BLaER1 (cell line): ENCODE measurements at regions not wholly inside any gene's neighbourhood (a gene's known extent, or its start where the extent isn't known, plus 50 kb on each side); places are given as distances from the start of the nearest gene placed in this dataset.

Source experiments
- H3K27ac ChIP-seq: shearing (Covaris generic); formaldehyde crosslinking; 2 replicates; pipeline ENCODE4 v1.8.1; 2022
- H3K27me3 ChIP-seq: shearing (Covaris generic); formaldehyde crosslinking; 2 replicates; pipeline ENCODE4 v1.8.1; 2022
- H3K36me3 ChIP-seq: shearing (Covaris generic); formaldehyde crosslinking; 2 replicates; pipeline ENCODE4 v1.8.1; 2022
- H3K4me1 ChIP-seq: shearing (Covaris generic); formaldehyde crosslinking; 2 replicates; pipeline ENCODE4 v1.8.1; 2022
- H3K4me2 ChIP-seq: shearing (Covaris generic); formaldehyde crosslinking; 2 replicates; pipeline ENCODE4 v1.8.1; 2022
- H3K4me3 ChIP-seq: shearing (Covaris generic); formaldehyde crosslinking; 2 replicates; pipeline ENCODE4 v1.8.1; 2022
- H3K9ac ChIP-seq: shearing (Covaris generic); formaldehyde crosslinking; 2 replicates; pipeline ENCODE4 v1.8.1; 2022
- H3K9me3 ChIP-seq: shearing (Covaris generic); formaldehyde crosslinking; 2 replicates; pipeline ENCODE4 v1.8.1; 2022
- H4K20me1 ChIP-seq: shearing (Covaris generic); formaldehyde crosslinking; 2 replicates; pipeline ENCODE4 v1.8.1; 2022
- Cebpa-rat ChIP-seq: shearing (Covaris generic); IDR thresholded peaks from 2 replicates; pipeline ENCODE4 v1.8.1; 2022

DNA sequence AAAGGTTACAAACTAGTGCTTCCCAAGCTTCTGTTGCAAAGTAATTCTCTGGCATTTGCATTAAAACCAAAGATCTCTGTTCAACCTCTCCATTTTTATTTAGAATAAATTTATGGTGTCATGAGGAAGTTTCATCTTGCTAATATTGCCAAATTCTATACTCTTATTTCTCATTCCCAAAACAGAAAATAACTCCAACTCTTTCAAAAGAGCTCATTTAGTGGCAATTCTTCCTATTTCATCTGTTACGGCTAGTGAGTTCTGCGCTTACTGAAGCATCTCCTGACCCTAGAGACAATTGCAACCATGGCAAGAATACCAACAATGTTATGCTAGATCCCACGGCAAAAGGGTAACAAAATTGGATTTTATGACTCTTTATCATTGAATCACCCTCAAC lies 97.0 kb downstream of the HINT1 start:
- H3K4me1 ChIP-seq = peaks cover 47% of the 10 kb centered on the region

DNA sequence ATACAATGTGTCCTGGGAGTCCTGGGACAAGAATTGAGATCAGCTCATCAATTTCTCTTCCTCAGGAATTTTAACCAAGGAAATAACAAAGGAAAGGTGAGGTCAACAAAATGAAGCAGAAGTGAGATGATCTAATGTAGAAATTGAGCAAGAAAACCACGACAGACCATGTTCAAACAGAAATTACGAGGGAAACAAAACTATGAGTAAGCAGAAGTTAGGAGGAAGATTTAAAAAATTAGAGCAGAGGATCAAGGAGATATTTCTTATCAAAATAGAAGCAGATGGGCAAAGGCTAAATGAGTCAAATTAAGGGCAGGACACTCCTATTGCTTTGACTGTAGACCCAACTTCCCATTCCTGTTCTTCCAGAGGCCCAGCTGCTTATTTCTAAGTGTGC lies 97.4 kb downstream of the HINT1 start:
- peak overlapping the region; percentile 61 for H3K4me2 ChIP-seq
- H3K4me1 ChIP-seq = peaks cover 47% of the 10 kb centered on the region
- no peak overlapping the region for H3K27ac ChIP-seq
- peaks cover 8% of the 10 kb centered on the region; the same call in 1 of the 2 replicates for H3K36me3 ChIP-seq
- H3K9me3 ChIP-seq = peaks cover 35% of the 10 kb centered on the region
- H3K27me3 ChIP-seq = no peaks in the 10 kb centered on the region
- no peak overlapping the region for H3K9ac ChIP-seq
- no peak for TF ChIP-seq Cebpa-rat
- H4K20me1 ChIP-seq = no peaks in the 10 kb centered on the region
- H3K4me3 ChIP-seq = no peak overlapping the region

More for the DNA sequence above, 97.0 kb downstream of the HINT1 start:
- H3K27me3 ChIP-seq = no peaks in the 10 kb centered on the region
- H3K27ac ChIP-seq = no peak overlapping the region
- H3K4me2 ChIP-seq = peak overlapping the region; percentile 61
- H3K9me3 ChIP-seq = peaks cover 38% of the 10 kb centered on the region
- TF ChIP-seq Cebpa-rat = no peak
- H4K20me1 ChIP-seq = no peaks in the 10 kb centered on the region
- no peak overlapping the region for H3K9ac ChIP-seq
- H3K4me3 ChIP-seq = no peak overlapping the region
- H3K36me3 ChIP-seq = peaks cover 8% of the 10 kb centered on the region; the same call in 1 of the 2 replicates

DNA sequence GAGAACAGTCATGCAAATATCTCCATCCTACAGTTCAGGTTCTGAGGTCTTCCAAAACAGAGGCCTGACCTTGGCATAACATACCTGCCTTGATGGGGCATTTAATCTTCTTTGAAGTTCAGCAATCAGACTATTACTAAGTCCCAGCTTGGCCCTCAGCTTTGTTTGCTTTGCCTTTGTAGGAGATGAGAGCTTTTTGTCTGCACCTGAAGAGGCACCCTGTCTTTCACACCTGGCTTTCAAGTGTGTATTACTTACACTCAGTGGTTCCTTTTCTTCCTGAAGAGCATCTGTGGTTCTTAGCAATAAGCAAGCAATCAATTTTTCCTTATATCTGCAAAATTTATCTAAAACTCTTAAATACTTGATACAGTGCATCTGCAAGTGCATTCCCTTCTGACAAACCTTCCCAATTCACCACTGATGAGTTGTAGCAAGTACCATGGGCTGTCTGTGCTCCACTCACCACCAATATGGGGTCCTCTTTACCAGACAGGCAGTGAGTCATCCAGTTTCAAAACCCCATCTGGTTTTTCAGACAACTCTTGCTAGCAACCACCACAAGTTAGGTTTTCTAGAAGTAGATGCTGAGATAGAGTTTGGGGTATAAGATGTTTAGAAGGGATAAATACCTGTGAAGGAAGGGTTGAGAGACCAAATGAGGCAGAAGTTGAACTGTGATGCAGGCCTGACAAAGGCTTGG lies 100.2 kb downstream of the HINT1 start:
- no peak overlapping the region for H3K9ac ChIP-seq

DNA sequence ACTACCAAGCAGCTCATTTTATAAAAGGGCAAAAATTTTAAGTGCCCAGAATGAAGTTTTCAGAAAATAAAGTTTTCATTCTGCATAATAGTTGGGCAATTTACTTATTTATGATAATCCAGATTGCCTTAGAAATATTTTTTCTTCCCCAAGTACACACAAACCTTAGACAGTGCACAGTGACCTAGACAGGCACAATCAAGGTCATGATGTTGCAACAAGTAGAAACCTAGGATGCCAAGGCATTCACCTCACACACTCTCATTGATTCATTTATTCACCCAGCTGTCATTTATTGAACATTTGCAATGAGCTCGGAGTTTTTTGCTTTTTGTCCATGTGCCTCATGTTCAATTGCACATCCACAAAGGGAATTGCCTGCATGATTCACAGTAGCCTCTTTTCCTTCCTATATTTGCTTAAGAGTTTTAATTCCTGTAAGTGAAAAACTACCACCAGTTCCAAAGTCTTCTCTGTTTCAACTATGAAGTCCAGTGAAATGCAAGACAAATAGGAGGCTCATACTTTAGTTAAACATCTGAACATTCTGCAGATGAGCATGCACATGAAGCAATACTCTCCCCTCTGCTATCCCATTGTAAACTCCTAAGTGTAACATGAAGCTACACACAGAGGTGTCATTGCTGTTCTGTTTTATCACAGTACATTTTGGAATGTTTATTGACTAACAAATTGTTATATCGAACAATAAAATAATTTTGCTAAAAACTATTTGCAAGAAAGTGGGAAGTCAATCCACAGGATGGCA lies 122.9 kb downstream of the HINT1 start:
- Histone ChIP-seq H3K4me2 (no peak overlapping the region), H3K27me3 (no peaks in the 10 kb centered on the region), H3K4me1 (no peaks in the 10 kb centered on the region), H3K9ac (no peak overlapping the region), H3K9me3 (peaks cover 3% of the 10 kb centered on the region; the same call in 1 of the 2 replicates), H3K27ac (no peak overlapping the region), H3K36me3 (no peaks in the 10 kb centered on the region), H3K4me3 (no peak overlapping the region), H4K20me1 (no peaks in the 10 kb centered on the region)
- TF ChIP-seq Cebpa-rat = no peak

More for the DNA sequence above, 100.2 kb downstream of the HINT1 start:
- 0 out of 2 replicates have a peak overlapping the region, but pooled peaks have one; percentile 18 for H3K27ac ChIP-seq
- H3K9me3 ChIP-seq = peaks cover 35% of the 10 kb centered on the region
- no peaks in the 10 kb centered on the region for H4K20me1 ChIP-seq
- peaks cover 8% of the 10 kb centered on the region; the same call in 1 of the 2 replicates for H3K36me3 ChIP-seq
- peaks cover 36% of the 10 kb centered on the region for H3K4me1 ChIP-seq
- no peak for TF ChIP-seq Cebpa-rat
- no peaks in the 10 kb centered on the region for H3K27me3 ChIP-seq
- H3K4me3 ChIP-seq = no peak overlapping the region
- peak overlapping the region; percentile 22; the same call in 1 of the 2 replicates for H3K4me2 ChIP-seq

DNA sequence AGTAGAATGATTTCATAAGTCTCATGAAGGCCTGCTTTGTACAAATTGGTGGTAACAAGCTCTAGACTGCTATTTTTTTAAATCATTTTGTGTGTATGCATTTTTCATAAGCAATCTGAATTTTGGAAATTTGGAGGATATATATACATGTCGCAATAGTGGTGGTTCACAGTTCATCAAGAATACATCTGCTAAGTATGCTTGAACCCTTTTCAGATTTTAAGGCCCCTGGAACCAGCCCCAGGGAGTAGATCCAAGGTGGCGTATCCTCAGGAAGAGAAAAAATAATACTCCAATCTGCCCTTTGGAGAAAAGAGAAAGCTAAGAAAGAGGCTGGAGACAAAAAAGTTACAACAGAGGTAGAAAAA lies 141.6 kb downstream of the HINT1 start:
- Histone ChIP-seq H3K9me3 (no peaks in the 10 kb centered on the region), H3K4me2 (no peak overlapping the region), H4K20me1 (no peaks in the 10 kb centered on the region), H3K27me3 (no peaks in the 10 kb centered on the region), H3K9ac (no peak overlapping the region), H3K4me3 (no peak overlapping the region), H3K4me1 (no peaks in the 10 kb centered on the region), H3K27ac (no peak overlapping the region), H3K36me3 (no peaks in the 10 kb centered on the region)
- TF ChIP-seq Cebpa-rat = no peak

DNA sequence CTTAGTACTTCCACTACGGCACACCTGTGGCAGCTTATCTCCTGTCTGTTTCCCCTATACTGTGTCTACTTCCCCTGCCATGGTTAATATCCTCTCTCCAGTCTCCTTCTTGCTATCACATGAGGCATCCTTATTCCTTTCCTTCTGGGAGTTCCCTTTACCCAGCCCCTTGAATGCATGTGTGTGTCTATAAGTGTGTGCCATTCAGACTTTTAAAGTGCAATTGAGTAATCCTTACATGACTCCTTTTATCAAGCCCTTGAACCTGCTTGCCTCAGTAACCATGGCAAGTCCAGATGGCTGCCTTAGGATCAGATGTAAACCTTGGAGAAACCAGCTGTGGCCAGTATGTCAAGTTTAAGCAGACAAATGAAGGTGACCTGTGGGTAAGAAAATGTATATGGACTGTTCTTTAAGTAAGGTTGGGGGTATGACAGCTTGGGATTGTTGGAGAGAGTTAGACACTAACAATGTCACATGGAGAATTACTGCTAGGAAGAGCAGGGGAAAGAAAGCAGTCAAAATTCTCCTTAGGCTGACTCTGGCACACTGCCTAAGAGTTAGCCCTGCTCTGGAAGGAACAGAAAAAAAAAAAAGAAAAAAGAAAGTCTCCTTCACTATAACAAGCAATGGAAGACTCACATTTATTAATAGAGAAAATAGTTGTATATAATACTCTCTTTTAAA lies 142.1 kb downstream of the HINT1 start:
- no peaks in the 10 kb centered on the region for H3K4me1 ChIP-seq
- no peak overlapping the region for H3K4me3 ChIP-seq
- no peak overlapping the region for H3K9ac ChIP-seq
- no peaks in the 10 kb centered on the region for H3K36me3 ChIP-seq
- no peaks in the 10 kb centered on the region for H3K9me3 ChIP-seq
- H4K20me1 ChIP-seq = no peaks in the 10 kb centered on the region
- H3K27ac ChIP-seq = no peak overlapping the region
- H3K4me2 ChIP-seq = no peak overlapping the region
- TF ChIP-seq Cebpa-rat = no peak
- H3K27me3 ChIP-seq = no peaks in the 10 kb centered on the region

DNA sequence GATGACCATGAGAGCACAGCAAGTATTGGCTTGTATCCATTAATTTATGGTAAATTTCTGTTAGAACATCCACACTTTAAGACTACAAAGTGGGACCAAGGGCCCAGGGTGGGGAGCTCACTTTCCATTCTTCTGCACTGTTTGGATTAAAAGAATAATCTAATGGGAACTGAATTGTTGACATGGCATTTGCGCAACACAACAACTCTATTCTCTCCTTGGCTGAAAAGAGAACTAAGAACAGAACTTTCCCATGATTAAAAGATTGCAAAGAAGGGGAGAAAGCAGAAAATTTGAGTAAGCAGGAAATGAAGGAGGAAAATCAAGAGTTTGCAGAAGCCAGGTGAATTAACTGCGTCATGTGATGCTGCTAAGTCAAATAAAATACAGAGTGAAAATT lies 143.4 kb downstream of the HINT1 start:
- no peak overlapping the region for H3K4me2 ChIP-seq
- H3K9ac ChIP-seq = no peak overlapping the region
- TF ChIP-seq Cebpa-rat = no peak
- H3K27ac ChIP-seq = no peak overlapping the region
- no peak overlapping the region for H3K4me3 ChIP-seq
- H3K36me3 ChIP-seq = no peaks in the 10 kb centered on the region
- no peaks in the 10 kb centered on the region for H3K27me3 ChIP-seq
- no peaks in the 10 kb centered on the region for H4K20me1 ChIP-seq
- H3K4me1 ChIP-seq = no peaks in the 10 kb centered on the region
- H3K9me3 ChIP-seq = no peaks in the 10 kb centered on the region

DNA sequence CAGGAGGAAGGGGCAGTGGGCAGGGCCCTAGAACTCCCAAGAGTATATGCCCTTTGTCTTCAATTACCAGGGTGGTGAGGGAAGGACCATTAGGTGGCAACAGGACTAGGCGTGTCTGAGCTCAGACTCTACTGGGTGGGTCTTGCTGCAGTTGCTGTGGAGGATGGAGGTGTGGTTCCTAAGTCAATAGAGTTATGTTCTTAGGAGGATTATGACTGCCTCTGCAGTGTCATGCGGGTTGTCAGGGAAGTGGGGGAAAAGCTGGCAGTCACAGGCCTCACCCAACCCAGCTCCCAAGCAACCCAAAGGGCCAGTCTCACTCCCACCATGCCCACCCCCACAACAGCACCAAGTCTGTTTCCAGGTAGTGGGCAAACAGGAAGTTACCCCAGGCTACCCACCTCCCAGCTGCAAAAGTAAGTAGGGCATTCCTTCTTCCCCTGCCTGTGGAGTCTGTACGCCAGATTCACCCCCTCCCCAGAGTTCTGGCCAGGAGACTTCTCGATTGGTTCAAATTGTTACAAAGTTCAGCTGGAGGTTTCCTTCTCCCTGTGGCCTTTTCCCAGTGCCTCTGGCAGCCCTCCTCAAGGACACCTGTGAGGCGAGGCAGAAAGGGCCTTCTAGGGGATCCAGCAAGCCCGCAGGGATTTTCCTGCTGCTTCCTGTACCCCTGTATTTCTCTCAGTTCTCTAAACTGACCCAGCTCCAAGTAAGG lies 145.3 kb downstream of the HINT1 start:
- Histone ChIP-seq H3K36me3 (no peaks in the 10 kb centered on the region), H3K9me3 (no peaks in the 10 kb centered on the region), H3K9ac (no peak overlapping the region), H3K27me3 (no peaks in the 10 kb centered on the region), H3K27ac (no peak overlapping the region), H3K4me2 (no peak overlapping the region), H3K4me3 (no peak overlapping the region), H4K20me1 (no peaks in the 10 kb centered on the region), H3K4me1 (no peaks in the 10 kb centered on the region)
- no peak for TF ChIP-seq Cebpa-rat

DNA sequence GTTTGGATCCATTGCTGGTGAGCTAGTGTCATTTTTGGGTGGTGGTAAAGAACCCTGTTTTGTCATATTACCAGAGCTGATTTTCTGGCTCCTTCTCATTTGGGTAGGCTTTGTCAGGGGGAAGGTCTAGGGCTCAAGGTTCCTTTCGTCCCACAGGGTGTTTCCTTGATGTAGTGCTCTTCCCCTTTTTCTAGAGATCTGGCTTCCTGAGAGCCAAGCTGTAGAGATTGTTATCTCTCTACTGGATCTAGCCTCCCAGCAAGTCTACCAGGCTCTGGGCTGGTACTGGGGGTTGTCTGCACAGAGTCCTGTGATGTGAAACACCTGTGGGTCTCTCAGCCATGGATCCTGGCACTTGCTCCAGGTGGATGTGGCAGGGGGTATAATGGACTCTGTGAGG lies 145.9 kb downstream of the HINT1 start:
- no peaks in the 10 kb centered on the region for H3K27me3 ChIP-seq
- H3K4me1 ChIP-seq = no peaks in the 10 kb centered on the region

More for the DNA sequence above, 145.9 kb downstream of the HINT1 start:
- no peak overlapping the region for H3K4me3 ChIP-seq
- no peaks in the 10 kb centered on the region for H3K9me3 ChIP-seq
- no peak for TF ChIP-seq Cebpa-rat
- no peaks in the 10 kb centered on the region for H3K36me3 ChIP-seq
- H3K9ac ChIP-seq = no peak overlapping the region
- H3K4me2 ChIP-seq = no peak overlapping the region
- H3K27ac ChIP-seq = no peak overlapping the region
- H4K20me1 ChIP-seq = no peaks in the 10 kb centered on the region
